HG03575 (cell line): ENCODE measurements at regions not wholly inside any gene's neighbourhood (a gene's known extent, or its start where the extent isn't known, plus 50 kb on each side); places are given as distances from the start of the nearest gene placed in this dataset.

Experiments used
- ATAC-seq: cut with Tn5 transposase; IDR thresholded peaks from one replicate; pipeline ENCODE4 v1.9.1; 2021; ENCODE audit not compliant: unreplicated experiment, insufficient number of reproducible peaks, low FRiP score; ENCODE audit errors: extremely low read depth

- no peak for ATAC-seq
These were observed 77.6 kb upstream of the NR4A3 start for GRCh38 chr9:99744132-99744531.

- ATAC-seq: no peak
These were observed 76.6 kb upstream of the NR4A3 start for GRCh38 chr9:99745085-99745484.

GRCh38 chr9:99746406-99746805 is 75.3 kb upstream of the NR4A3 start:
- no peak for ATAC-seq

- no peak for ATAC-seq
These were observed 73.4 kb upstream of the NR4A3 start for GRCh38 chr9:99748266-99748665.

GRCh38 chr9:99748676-99749075 is 73.0 kb upstream of the NR4A3 start:
- no peak for ATAC-seq

GRCh38 chr9:99749641-99750040 is 72.0 kb upstream of the NR4A3 start:
- no peak for ATAC-seq

GRCh38 chr9:99750526-99750925 is 71.2 kb upstream of the NR4A3 start:
- ATAC-seq: no peak

GRCh38 chr9:99752417-99753109 is 69.1 kb upstream of the NR4A3 start:
- ATAC-seq: no peak

- no peak for ATAC-seq
These were observed 68.2 kb upstream of the NR4A3 start for GRCh38 chr9:99753436-99753835.

GRCh38 chr9:99760421-99760820 is 61.3 kb upstream of the NR4A3 start:
- ATAC-seq: no peak

- peak; percentile 96 for ATAC-seq
These were observed 59.2 kb upstream of the NR4A3 start for GRCh38 chr9:99762470-99762869.
